ENCODE measurements at regions not wholly inside any gene's neighbourhood (a gene's known extent, or its start where the extent isn't known, plus 50 kb on each side); places are given as distances from the start of the nearest gene placed in this dataset.

DNA sequence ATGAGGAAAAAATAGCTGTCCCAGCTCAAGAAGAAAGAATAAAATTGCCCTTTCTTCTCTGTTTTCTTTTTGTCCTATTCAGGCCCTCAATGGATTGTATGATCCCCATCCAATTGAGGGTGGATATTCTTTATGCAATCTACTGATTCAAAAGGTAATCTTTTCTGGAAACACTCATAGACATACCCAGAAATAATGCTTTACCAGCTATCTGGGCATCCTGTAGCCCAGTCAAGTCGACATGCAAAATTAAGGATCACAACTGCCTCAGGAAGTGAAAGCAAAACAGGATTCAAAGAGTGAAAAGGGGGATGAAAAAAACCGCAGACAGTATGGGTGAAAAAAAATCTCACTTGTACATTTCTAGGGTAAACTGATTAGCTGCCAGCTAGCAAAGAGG lies 410.1 kb downstream of the TBC1D32 start:
- Mint-ChIP-seq H3K4me3 (no peak overlapping the region), H3K27me3 (ENCODE audit: insufficient read depth) (peaks cover 3% of the 10 kb centered on the region; the same call in 1 of the 2 replicates), H3K4me1 (ENCODE audit: low read depth) (no peaks in the 10 kb centered on the region), H3K27ac (no peak overlapping the region), H3K36me3 (ENCODE audit: low read depth) (no peaks in the 10 kb centered on the region), H3K9me3 (peaks cover 49% of the 10 kb centered on the region)
- TF ChIP-seq, protein P1, sequence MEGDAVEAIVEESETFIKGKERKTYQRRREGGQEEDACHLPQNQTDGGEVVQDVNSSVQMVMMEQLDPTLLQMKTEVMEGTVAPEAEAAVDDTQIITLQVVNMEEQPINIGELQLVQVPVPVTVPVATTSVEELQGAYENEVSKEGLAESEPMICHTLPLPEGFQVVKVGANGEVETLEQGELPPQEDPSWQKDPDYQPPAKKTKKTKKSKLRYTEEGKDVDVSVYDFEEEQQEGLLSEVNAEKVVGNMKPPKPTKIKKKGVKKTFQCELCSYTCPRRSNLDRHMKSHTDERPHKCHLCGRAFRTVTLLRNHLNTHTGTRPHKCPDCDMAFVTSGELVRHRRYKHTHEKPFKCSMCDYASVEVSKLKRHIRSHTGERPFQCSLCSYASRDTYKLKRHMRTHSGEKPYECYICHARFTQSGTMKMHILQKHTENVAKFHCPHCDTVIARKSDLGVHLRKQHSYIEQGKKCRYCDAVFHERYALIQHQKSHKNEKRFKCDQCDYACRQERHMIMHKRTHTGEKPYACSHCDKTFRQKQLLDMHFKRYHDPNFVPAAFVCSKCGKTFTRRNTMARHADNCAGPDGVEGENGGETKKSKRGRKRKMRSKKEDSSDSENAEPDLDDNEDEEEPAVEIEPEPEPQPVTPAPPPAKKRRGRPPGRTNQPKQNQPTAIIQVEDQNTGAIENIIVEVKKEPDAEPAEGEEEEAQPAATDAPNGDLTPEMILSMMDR (IDR thresholded peaks at IDR 0.05), result no peak
- DNase-seq, result no peak

DNA sequence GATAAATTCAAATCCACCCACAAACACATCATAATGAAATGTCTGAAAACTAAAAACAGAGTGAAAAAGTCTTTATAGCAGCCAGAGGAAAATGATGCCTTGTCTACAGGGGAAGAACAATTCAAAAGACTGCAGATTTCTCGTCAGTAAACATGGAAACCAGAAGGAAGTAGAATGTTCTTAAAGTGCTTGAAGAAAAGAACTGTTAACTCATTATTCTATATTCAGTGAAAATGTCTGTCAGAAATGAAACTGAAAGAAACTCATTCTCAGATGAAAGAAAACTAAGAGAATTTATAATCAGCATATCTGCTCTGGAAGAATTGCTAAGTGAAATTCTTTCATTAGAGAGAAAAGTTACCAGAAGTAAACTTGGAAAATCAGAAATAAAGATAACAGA lies 416.1 kb downstream of the TBC1D32 start:
- TF ChIP-seq, protein P1 (IDR thresholded peaks at IDR 0.05), result no peak
- peaks cover 39% of the 10 kb centered on the region for H3K9me3 Mint-ChIP-seq
- no peak for DNase-seq
- no peak overlapping the region for H3K27ac Mint-ChIP-seq
- no peaks in the 10 kb centered on the region for H3K4me1 Mint-ChIP-seq (ENCODE audit: low read depth)
- H3K4me3 Mint-ChIP-seq, result no peak overlapping the region
- H3K27me3 Mint-ChIP-seq (ENCODE audit: insufficient read depth), result no peaks in the 10 kb centered on the region
- H3K36me3 Mint-ChIP-seq (ENCODE audit: low read depth), result no peaks in the 10 kb centered on the region

DNA sequence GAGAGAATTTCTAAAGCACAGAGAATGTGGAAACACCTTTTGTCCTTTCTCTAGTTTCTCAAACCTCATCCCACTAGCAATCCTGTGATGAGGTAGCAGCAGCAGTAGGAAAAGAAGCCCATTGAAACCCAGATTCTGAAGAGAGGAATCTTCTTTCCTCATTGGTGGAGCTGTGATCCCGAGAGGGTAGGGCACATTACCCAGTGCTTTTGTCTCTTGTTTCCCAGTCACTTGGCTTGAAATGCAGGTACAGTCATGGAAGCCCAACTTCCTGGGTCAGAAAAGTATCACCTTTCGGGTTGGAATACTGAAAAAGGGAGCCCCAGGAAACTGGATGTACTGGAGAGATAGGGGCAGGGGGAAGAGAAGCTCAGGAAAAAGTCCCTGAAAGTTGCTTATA lies 417.4 kb downstream of the TBC1D32 start:
- Mint-ChIP-seq H3K9me3 (peaks cover 30% of the 10 kb centered on the region), H3K36me3 (ENCODE audit: low read depth) (no peaks in the 10 kb centered on the region), H3K27ac (no peak overlapping the region), H3K27me3 (ENCODE audit: insufficient read depth) (no peaks in the 10 kb centered on the region), H3K4me1 (ENCODE audit: low read depth) (no peaks in the 10 kb centered on the region), H3K4me3 (no peak overlapping the region)
- TF ChIP-seq, protein P1 (IDR thresholded peaks at IDR 0.05), result no peak
- DNase-seq, result no peak

DNA sequence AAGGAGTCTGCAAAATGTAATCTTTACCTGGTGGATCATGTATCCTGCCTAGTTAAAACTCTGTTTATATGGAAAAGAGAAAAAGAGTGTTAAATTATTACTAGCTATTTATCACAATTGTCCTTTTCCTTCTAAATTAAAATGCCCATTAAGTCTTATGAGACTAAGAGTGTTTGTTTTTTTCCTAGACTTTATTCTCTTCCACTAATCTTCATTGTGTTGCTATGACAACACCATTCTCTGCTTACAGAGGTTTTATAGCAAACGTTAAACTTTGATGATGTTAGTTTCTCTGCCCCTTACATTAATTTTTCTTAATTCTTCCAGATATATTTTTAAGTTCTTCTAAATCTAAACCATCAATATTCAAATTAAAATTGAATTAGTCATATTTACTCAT lies 420.8 kb downstream of the TBC1D32 start:
- no peaks in the 10 kb centered on the region for H3K36me3 Mint-ChIP-seq (ENCODE audit: low read depth)
- H3K27me3 Mint-ChIP-seq (ENCODE audit: insufficient read depth), result no peaks in the 10 kb centered on the region
- TF ChIP-seq, protein P1 (IDR thresholded peaks at IDR 0.05), result no peak
- H3K27ac Mint-ChIP-seq, result no peak overlapping the region
- H3K4me3 Mint-ChIP-seq, result no peak overlapping the region
- no peak for DNase-seq
- H3K9me3 Mint-ChIP-seq, result peaks cover 22% of the 10 kb centered on the region
- no peaks in the 10 kb centered on the region for H3K4me1 Mint-ChIP-seq (ENCODE audit: low read depth)

DNA sequence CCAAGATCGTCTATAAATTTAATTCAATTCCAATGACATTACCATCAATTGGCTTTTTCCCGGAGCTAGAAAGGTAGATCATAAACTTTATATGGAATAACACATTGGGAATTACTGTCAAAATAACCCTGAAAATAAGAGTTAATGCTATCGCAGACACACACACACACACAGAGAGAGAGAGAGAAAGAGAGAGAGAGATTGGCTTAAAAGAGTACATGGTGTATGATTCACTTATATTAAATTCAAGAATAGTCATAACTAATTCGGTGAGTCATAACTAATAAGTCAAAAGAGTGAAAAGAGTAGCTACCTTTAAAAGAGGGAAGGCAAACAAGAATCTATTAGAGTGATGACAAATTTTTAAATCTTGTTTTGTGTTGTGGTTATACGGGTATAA lies 425.5 kb downstream of the TBC1D32 start:
- TF ChIP-seq, protein P1 (IDR thresholded peaks at IDR 0.05), result no peak
- Mint-ChIP-seq H3K27ac (no peak overlapping the region), H3K9me3 (peaks cover 13% of the 10 kb centered on the region), H3K27me3 (ENCODE audit: insufficient read depth) (no peaks in the 10 kb centered on the region), H3K4me3 (no peak overlapping the region), H3K4me1 (ENCODE audit: low read depth) (no peaks in the 10 kb centered on the region), H3K36me3 (ENCODE audit: low read depth) (no peaks in the 10 kb centered on the region)
- no peak for DNase-seq

DNA sequence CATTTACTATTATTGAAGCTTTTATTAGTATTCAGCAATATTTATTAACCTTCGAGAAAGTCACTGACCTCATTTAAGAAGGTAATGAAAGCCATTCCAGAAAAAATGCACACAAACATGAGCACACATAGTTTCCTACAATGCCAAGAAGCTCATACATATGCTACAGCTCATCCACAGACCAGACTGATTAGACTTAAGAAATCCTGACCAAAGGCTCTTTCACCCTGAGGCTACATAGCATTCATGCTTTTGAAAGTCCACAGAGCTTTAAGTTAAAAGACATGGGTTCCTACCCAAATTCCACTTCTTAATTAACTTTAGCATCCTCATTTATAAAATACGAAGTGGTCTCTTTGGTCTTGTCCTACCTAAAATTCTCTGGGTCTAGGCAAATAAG lies 430.4 kb downstream of the TBC1D32 start:
- Mint-ChIP-seq H3K9me3 (peaks cover 14% of the 10 kb centered on the region), H3K27ac (no peak overlapping the region), H3K36me3 (ENCODE audit: low read depth) (no peaks in the 10 kb centered on the region), H3K4me1 (ENCODE audit: low read depth) (no peaks in the 10 kb centered on the region), H3K27me3 (ENCODE audit: insufficient read depth) (no peaks in the 10 kb centered on the region), H3K4me3 (no peak overlapping the region)
- TF ChIP-seq, protein P1 (IDR thresholded peaks at IDR 0.05), result no peak
- DNase-seq, result peak; percentile 4

Data from HFFc6 (cell line).